K562 (cell line): ENCODE measurements at regions not wholly inside any gene's neighbourhood (a gene's known extent, or its start where the extent isn't known, plus 50 kb on each side); places are given as distances from the start of the nearest gene placed in this dataset.

Source experiments
- ATAC-seq: fragments of 200-7000 bp; cut with Tn5 transposase; 3 replicates; pipeline ENCODE4 v1.9.1; 2020; ENCODE audit warnings: moderate library complexity
- BruUV-seq: library from RNA; stranded (reverse); fragments of 400-500 nt; replicated peaks from 2 replicates; lab custom pipeline; 2021; lab: Mats Ljungman, UMichigan
- CTCF ChIA-PET: fragments of 300-600 bp; formaldehyde crosslinking; extraction: SDS; loops from one replicate; lab custom pipeline; 2021; ENCODE audit warnings: low intra/inter-chr PET ratio; lab: Yijun Ruan, JAX
- POLR2A ChIA-PET: fragments of 300-600, 350-650 bp; sonication (Branson Sonifier 250); formaldehyde crosslinking; extraction: SDS; loops from one replicate; lab custom pipeline; 2021; ENCODE audit warnings: antibody characterized with exemption, inconsistent platforms; lab: Yijun Ruan, JAX
- DNase-seq, 4 experiments: peaks; one replicate each; pipeline versions ENCODE4 v3.0.0 to v3.0.0-alpha.2; 2011 to 2018; ENCODE audit warnings: low spot score in 3 of 4, mixed read lengths in 3 of 4; ENCODE audit errors: extremely low read depth in 1 of 4
- FAIRE-seq: peaks from 2 replicates; lab custom pipeline; 2011; peaks lifted over from hg19 to GRCh38; lab: Jason Lieb, UNC
- H2AFZ ChIP-seq: 2 replicates; pipeline ENCODE4 v1.6.0; 2011; ENCODE audit warnings: low read depth, low read length, control low read depth, inconsistent platforms
- H3K27ac ChIP-seq: fragments of 200-600 bp; 3 replicates; pipeline ENCODE4 v1.8.0; 2011; ENCODE audit warnings: low read depth, mild to moderate bottlenecking, control low read depth, inconsistent platforms, low read length, moderate library complexity, mixed read lengths; ENCODE audit errors: extremely low read depth
- H3K27me3 ChIP-seq, 2 experiments: fragments of 300-600 bp in 1 of 2; 2 replicates in 1 of 2; 3 replicates in 1 of 2; pipeline versions ENCODE4 v1.6.0 to v1.8.0; 2011; ENCODE audit warnings: inconsistent platforms in 2 of 2, low read length in 2 of 2, mild to moderate bottlenecking in 1 of 2, mixed read lengths in 1 of 2, moderate library complexity in 1 of 2; ENCODE audit not compliant: control insufficient read depth in 2 of 2, insufficient read depth in 2 of 2
- H3K36me3 ChIP-seq: fragments of 300-600 bp; 3 replicates; pipeline ENCODE4 v1.8.0; 2011; ENCODE audit warnings: mild to moderate bottlenecking, low read length, inconsistent platforms; ENCODE audit not compliant: control insufficient read depth, insufficient read depth
- H3K4me1 ChIP-seq, 2 experiments: fragments of 200-600 bp in 1 of 2; replicated peaks in 1 of 2; 2 replicates in 1 of 2; 3 replicates in 1 of 2; pipeline versions ENCODE4 v1.5.1 to v1.8.0; 2011; ENCODE audit warnings: inconsistent platforms in 2 of 2, low read length in 2 of 2, mild to moderate bottlenecking in 1 of 2, mixed read lengths in 1 of 2, moderate library complexity in 1 of 2; ENCODE audit not compliant: control insufficient read depth in 2 of 2, insufficient read depth in 2 of 2
- H3K4me2 ChIP-seq: 2 replicates; pipeline ENCODE4 v1.6.1; 2011; ENCODE audit warnings: low read length, control low read depth, inconsistent platforms, mixed read lengths; ENCODE audit not compliant: insufficient read depth
- H3K4me3 ChIP-seq: fragments of 200-600 bp; sonication (generic), shearing (Covaris generic); 2 replicates; pipeline ENCODE4 v1.5.1; 2016; ENCODE audit warnings: control low read depth, inconsistent platforms
- H3K79me2 ChIP-seq: fragments of 200-600 bp; 3 replicates; pipeline ENCODE4 v1.8.0; 2011; ENCODE audit warnings: low read length, inconsistent platforms; ENCODE audit not compliant: control insufficient read depth, insufficient read depth
- H3K9ac ChIP-seq, 2 experiments: 2 replicates each; pipeline versions ENCODE4 v1.6.0 to v1.6.1; 2011; ENCODE audit warnings: low read depth in 2 of 2, low read length in 2 of 2, control low read depth in 1 of 2, inconsistent platforms in 1 of 2, mild to moderate bottlenecking in 1 of 2, mixed read lengths in 1 of 2; ENCODE audit not compliant: insufficient read depth in 1 of 2
- H3K9me1 ChIP-seq: one replicate; pipeline ENCODE4 v1.6.0; 2011; ENCODE audit warnings: inconsistent platforms, mild to moderate bottlenecking, low read length, moderate library complexity; ENCODE audit not compliant: control insufficient read depth, insufficient read depth
- H3K9me3 ChIP-seq: replicated peaks from 2 replicates; pipeline ENCODE4 v1.5.1; 2011; ENCODE audit warnings: low read depth, low read length, inconsistent platforms; ENCODE audit not compliant: control insufficient read depth, insufficient read depth
- H4K20me1 ChIP-seq: replicated peaks from 2 replicates; pipeline ENCODE4 v1.6.1; 2011; ENCODE audit warnings: low read length, inconsistent platforms, mixed read lengths; ENCODE audit not compliant: control insufficient read depth, insufficient read depth
- GABPB2 ChIP-seq: fragments of 250-450 bp; sonication (Bioruptor Pico); conservative IDR thresholded peaks from 2 replicates; pipeline ENCODE4 v1.5.1; 2021; ENCODE audit warnings: mild to moderate bottlenecking
- HDAC6 ChIP-seq: IDR thresholded peaks from 2 replicates; pipeline ENCODE4 v1.6.1; 2012; ENCODE audit warnings: low read depth, mild to moderate bottlenecking, control low read depth, inconsistent platforms, low read length, moderate library complexity
- NFE2L1 ChIP-seq: fragments of 450-650 bp; IDR thresholded peaks from 2 replicates; pipeline ENCODE4 v1.6.1; 2016; ENCODE audit warnings: missing genetic modification characterization, low read depth, mild to moderate bottlenecking, missing compliant biosample characterization, moderate library complexity, borderline replicate concordance
- TEAD4 ChIP-seq, 2 experiments: sonication (generic) in 1 of 2; formaldehyde crosslinking in 1 of 2; IDR thresholded peaks; 2 replicates each; pipeline versions ENCODE4 v1.6.1 to v1.8.0; 2012 to 2022; ENCODE audit warnings: borderline replicate concordance in 1 of 2, inconsistent platforms in 1 of 2, low read length in 1 of 2, mild to moderate bottlenecking in 1 of 2, missing genetic modification reagents in 1 of 2
- ZBTB1 ChIP-seq: sonication (generic); formaldehyde crosslinking; IDR thresholded peaks from 2 replicates; pipeline ENCODE4 v1.8.1; 2023; ENCODE audit warnings: missing genetic modification reagents, low read depth, mild to moderate bottlenecking, borderline replicate concordance
- ZNF699 ChIP-seq: fragments of 250-450 bp; sonication (Bioruptor Pico); IDR thresholded peaks from 2 replicates; pipeline ENCODE4 v1.8.0; 2021; ENCODE audit warnings: mild to moderate bottlenecking, moderate library complexity; ENCODE audit not compliant: insufficient replicate concordance
- WGBS: fragments of 100-300 bp; shearing (Covaris generic); methylation state at CpG from one replicate; pipeline ENCODE4 v1.1.6; 2016; ENCODE audit warnings: low coverage, mixed read lengths; ENCODE audit not compliant: insufficient coverage; ENCODE audit errors: missing lambda C conversion rate; 5-methylcytosine and 5-hydroxymethylcytosine counted together
- in situ Hi-C: fragments of 300-500 bp; cut with MboI; formaldehyde crosslinking; loops from 4 replicates; pipeline ENCODE4 v1.15.0; 2018; ENCODE audit warnings: inconsistent platforms, mixed read lengths
- intact Hi-C: fragments of 100-400 bp; cut with micrococcal nuclease; formaldehyde crosslinking; loops from 2 replicates; pipeline ENCODE4 v1.14.2; 2022
- TF ChIP-seq, protein P1 (sequence below), 2 experiments: fragments of 450-650 bp in 1 of 2; IDR thresholded peaks; 2 replicates each; pipeline ENCODE4 v1.6.1; 2011 to 2017; ENCODE audit warnings: low read depth in 2 of 2, antibody characterized with exemption in 1 of 2, borderline replicate concordance in 1 of 2, low read length in 1 of 2, mild to moderate bottlenecking in 1 of 2, mixed read lengths in 1 of 2; ENCODE audit not compliant: control insufficient read depth in 1 of 2
- TF ChIP-seq, protein P2 (sequence below): fragments of 250-450 bp; sonication (Bioruptor Pico); IDR thresholded peaks from 2 replicates; pipeline ENCODE4 v1.4.0; 2020; ENCODE audit warnings: borderline replicate concordance
- TF ChIP-seq, protein P3 (sequence below): fragments of 250-450 bp; sonication (Bioruptor Pico); IDR thresholded peaks from 2 replicates; pipeline ENCODE4 v1.5.0; 2021; ENCODE audit warnings: mild to moderate bottlenecking, borderline replicate concordance

DNA sequence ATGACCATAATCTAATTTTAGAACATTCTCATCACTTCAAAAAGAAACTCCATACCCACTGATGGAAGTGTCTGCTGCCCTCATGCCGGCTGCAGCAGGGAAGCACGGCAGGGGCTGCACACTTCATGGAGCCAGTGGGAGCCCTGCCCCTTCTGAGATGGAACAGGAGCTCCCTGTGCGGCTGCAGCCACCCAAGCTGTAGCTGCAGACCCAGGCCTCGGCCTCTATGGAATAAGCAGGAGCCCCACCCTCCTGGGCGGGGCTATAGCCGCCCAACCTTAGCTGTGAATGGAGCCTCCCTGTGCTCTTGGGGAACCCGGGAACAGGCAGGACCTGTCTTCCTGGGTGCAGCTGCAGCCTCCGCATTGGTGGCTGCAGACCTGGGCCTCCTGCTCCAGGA is 128.5 kb downstream of the NUDT12 start (continued):
- TF ChIP-seq, protein P1, sequence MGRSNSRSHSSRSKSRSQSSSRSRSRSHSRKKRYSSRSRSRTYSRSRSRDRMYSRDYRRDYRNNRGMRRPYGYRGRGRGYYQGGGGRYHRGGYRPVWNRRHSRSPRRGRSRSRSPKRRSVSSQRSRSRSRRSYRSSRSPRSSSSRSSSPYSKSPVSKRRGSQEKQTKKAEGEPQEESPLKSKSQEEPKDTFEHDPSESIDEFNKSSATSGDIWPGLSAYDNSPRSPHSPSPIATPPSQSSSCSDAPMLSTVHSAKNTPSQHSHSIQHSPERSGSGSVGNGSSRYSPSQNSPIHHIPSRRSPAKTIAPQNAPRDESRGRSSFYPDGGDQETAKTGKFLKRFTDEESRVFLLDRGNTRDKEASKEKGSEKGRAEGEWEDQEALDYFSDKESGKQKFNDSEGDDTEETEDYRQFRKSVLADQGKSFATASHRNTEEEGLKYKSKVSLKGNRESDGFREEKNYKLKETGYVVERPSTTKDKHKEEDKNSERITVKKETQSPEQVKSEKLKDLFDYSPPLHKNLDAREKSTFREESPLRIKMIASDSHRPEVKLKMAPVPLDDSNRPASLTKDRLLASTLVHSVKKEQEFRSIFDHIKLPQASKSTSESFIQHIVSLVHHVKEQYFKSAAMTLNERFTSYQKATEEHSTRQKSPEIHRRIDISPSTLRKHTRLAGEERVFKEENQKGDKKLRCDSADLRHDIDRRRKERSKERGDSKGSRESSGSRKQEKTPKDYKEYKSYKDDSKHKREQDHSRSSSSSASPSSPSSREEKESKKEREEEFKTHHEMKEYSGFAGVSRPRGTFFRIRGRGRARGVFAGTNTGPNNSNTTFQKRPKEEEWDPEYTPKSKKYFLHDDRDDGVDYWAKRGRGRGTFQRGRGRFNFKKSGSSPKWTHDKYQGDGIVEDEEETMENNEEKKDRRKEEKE (IDR thresholded peaks at IDR 0.05; ENCODE audit: borderline replicate concordance in 1 of 2, control insufficient read depth in 1 of 2, low read depth in 2 of 2, low read length in 1 of 2) = no peak
- TF ChIP-seq, protein P2, sequence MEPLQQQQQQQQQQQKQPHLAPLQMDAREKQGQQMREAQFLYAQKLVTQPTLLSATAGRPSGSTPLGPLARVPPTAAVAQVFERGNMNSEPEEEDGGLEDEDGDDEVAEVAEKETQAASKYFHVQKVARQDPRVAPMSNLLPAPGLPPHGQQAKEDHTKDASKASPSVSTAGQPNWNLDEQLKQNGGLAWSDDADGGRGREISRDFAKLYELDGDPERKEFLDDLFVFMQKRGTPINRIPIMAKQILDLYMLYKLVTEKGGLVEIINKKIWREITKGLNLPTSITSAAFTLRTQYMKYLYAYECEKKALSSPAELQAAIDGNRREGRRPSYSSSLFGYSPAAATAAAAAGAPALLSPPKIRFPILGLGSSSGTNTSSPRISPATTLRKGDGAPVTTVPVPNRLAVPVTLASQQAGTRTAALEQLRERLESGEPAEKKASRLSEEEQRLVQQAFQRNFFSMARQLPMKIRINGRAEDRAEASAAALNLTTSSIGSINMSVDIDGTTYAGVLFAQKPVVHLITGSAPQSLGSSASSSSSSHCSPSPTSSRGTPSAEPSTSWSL (CRISPR knock-in tag) = no peak

DNA sequence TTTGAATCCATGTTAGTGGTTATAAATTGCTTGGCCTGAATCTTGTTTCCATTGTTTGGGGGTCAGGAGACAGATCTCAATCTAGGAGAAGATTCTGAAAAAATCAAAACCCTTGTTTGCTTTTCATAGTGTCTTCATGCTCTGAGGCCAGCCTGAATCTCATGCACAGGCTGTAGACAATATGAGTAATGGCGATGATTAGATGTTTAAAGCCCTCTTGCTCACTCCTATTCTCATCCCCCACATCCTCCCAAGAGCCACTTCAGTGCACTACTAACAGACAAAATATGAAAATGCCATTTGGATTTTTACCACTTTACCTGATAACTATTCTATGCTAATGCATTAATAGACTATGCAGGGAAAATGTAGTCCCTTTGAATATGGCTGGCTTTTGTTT is 129.4 kb downstream of the NUDT12 start:
- ATAC-seq (no peak), DNase-seq (no peak), FAIRE-seq (no peak)
- Histone ChIP-seq H3K4me3 (no peak overlapping the region), H3K79me2 (no peaks in the 10 kb centered on the region), H3K27ac (no peak overlapping the region), H3K9ac (no peak overlapping the region), H3K27me3 (no peaks in the 10 kb centered on the region), H4K20me1 (no peaks in the 10 kb centered on the region), H2AFZ (no peak overlapping the region), H3K9me1 (no peaks in the 10 kb centered on the region), H3K36me3 (no peaks in the 10 kb centered on the region), H3K4me1 (peaks cover 0 to 5% of the 10 kb centered on the region in 2 experiments; a peak in 2 of 5 replicates), H3K9me3 (no peaks in the 10 kb centered on the region), H3K4me2 (no peak overlapping the region)
- in situ Hi-C loops (no loop called here), intact Hi-C loops (no loop called here)
- 0% methylated on average over 1 of the region's 1 CpG for WGBS
- ChIA-PET CTCF (no interaction called here), POLR2A (no interaction called here)
- BruUV-seq = no TSS peak
- TF ChIP-seq ZBTB1 (CRISPR knock-in tag) (no peak), GABPB2 (CRISPR knock-in tag) (no peak), TEAD4 (IDR thresholded peaks at IDR 0.05; ENCODE audit: low read length) (no peak), TEAD4 (CRISPR knock-in tag; IDR thresholded peaks at IDR 0.05; ENCODE audit: borderline replicate concordance) (no peak), NFE2L1 (no peak), ZNF699 (CRISPR knock-in tag) (no peak), HDAC6 (no peak)
- TF ChIP-seq, protein P3, sequence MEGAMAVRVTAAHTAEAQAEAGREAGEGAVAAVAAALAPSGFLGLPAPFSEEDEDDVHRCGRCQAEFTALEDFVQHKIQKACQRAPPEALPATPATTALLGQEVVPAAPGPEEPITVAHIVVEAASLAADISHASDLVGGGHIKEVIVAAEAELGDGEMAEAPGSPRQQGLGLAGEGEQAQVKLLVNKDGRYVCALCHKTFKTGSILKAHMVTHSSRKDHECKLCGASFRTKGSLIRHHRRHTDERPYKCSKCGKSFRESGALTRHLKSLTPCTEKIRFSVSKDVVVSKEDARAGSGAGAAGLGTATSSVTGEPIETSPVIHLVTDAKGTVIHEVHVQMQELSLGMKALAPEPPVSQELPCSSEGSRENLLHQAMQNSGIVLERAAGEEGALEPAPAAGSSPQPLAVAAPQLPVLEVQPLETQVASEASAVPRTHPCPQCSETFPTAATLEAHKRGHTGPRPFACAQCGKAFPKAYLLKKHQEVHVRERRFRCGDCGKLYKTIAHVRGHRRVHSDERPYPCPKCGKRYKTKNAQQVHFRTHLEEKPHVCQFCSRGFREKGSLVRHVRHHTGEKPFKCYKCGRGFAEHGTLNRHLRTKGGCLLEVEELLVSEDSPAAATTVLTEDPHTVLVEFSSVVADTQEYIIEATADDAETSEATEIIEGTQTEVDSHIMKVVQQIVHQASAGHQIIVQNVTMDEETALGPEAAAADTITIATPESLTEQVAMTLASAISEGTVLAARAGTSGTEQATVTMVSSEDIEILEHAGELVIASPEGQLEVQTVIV = no peak
